ENCODE measurements at regions not wholly inside any gene's neighbourhood (a gene's known extent, or its start where the extent isn't known, plus 50 kb on each side); places are given as distances from the start of the nearest gene placed in this dataset.
"Not testable (repeated sequence)": the region's sequence is repeated elsewhere in the genome, so short reads cannot be mapped to it uniquely, and the experiment has no call there.

DNA sequence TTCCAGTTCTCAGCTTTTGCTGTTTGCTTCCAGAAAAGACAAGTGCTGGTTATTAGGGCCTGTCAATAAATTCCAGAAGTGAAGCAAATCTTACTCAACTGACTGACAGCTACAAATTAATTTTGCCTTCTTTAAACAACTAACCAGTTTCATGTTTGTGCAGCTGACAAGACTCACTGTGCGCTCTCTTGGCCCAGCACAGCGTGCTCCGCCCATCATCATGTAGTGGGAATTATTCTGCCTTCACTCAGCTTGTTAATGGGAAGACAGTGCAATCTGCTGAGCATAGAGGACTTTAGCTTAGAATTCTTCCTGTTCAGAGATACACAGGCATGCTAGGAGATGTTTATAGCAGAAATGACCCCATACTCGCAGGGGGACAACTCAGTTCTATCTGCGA lies 808.9 kb downstream of the CCSER2 start:
- DNase-seq (ENCODE audit: low read depth): no peak
- in situ Hi-C loops (cut with HindIII; ENCODE audit: low sequenced_read_pairs): no loop called here
- TF ChIP-seq, protein P1, sequence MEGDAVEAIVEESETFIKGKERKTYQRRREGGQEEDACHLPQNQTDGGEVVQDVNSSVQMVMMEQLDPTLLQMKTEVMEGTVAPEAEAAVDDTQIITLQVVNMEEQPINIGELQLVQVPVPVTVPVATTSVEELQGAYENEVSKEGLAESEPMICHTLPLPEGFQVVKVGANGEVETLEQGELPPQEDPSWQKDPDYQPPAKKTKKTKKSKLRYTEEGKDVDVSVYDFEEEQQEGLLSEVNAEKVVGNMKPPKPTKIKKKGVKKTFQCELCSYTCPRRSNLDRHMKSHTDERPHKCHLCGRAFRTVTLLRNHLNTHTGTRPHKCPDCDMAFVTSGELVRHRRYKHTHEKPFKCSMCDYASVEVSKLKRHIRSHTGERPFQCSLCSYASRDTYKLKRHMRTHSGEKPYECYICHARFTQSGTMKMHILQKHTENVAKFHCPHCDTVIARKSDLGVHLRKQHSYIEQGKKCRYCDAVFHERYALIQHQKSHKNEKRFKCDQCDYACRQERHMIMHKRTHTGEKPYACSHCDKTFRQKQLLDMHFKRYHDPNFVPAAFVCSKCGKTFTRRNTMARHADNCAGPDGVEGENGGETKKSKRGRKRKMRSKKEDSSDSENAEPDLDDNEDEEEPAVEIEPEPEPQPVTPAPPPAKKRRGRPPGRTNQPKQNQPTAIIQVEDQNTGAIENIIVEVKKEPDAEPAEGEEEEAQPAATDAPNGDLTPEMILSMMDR (IDR thresholded peaks at IDR 0.05; ENCODE audit: low read depth, low read length, missing control alignments): no peak
- no peak overlapping the region for H3K4me3 ChIP-seq (ENCODE audit: low read depth, low read length)

DNA sequence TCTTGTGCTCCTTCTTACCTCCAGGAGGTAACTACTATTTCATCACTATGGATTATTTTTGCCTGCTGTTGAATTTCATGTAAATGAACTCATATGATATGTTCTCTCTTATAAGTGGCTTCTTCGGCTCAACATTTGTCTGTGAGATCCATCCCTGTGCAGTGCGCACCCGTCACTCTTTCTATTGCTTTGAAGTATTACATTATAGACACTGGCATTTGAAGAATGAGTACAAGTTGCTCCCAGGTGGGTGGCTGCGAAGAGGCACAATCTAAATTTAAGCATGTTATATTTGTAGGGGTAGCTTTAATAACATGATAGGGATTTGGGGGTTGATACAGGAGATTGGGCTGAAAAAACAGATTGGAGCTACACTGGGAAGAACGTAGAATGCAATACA lies 809.7 kb downstream of the CCSER2 start:
- TF ChIP-seq, protein P1 (IDR thresholded peaks at IDR 0.05; ENCODE audit: low read depth, low read length, missing control alignments): no peak
- in situ Hi-C loops (cut with HindIII; ENCODE audit: low sequenced_read_pairs): no loop called here

DNA sequence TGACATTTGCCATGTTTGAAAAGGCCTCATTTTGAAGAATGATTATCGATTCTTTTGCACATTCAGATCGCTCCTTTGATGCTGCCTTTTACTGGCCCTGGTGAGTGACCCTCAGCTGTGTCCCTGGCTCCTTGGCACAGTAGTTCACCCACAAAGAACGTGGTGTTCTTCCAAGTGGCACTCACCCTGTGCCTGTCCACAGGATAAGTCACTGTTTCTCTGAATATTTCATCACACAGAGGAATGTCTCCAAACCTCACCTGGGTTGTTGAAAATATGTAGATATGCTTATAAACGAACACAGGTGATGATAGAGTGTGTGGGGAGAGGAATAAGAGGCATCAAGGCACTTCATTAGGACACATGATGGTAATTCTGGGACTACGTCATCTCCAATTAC lies 810.7 kb downstream of the CCSER2 start:
- TF ChIP-seq, protein P1 (IDR thresholded peaks at IDR 0.05; ENCODE audit: low read depth, low read length, missing control alignments): no peak
- H3K4me3 ChIP-seq (ENCODE audit: low read depth, low read length): no peak overlapping the region
- in situ Hi-C loops (cut with HindIII; ENCODE audit: low sequenced_read_pairs): no loop called here
- DNase-seq (ENCODE audit: low read depth): no peak

More for the DNA sequence above, 809.7 kb downstream of the CCSER2 start:
- H3K4me3 ChIP-seq (ENCODE audit: low read depth, low read length): no peak overlapping the region
- no peak for DNase-seq (ENCODE audit: low read depth)

DNA sequence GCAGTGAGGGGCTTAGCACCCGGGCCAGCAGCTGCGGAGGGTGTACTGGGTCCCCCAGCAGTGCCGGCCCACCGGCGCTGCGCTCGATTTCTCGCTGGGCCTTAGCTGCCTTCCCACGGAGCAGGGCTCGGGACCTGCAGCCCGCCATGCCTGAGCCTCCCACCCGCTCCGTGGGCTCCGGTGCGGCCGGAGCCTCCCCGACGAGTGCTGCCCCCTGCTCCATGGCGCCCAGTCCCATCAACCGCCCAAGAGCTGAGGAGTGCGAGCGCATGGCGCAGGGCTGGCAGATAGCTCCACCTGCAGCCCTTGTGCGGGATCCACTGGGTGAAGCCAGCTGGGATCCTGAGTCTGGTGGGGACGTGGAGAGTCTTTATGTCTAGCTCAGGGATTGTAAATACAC lies 813.1 kb downstream of the CCSER2 start:
- in situ Hi-C loops (cut with HindIII; ENCODE audit: low sequenced_read_pairs); DNase-seq (ENCODE audit: low read depth); H3K4me3 ChIP-seq (ENCODE audit: low read depth, low read length): not testable (repeated sequence)

DNA sequence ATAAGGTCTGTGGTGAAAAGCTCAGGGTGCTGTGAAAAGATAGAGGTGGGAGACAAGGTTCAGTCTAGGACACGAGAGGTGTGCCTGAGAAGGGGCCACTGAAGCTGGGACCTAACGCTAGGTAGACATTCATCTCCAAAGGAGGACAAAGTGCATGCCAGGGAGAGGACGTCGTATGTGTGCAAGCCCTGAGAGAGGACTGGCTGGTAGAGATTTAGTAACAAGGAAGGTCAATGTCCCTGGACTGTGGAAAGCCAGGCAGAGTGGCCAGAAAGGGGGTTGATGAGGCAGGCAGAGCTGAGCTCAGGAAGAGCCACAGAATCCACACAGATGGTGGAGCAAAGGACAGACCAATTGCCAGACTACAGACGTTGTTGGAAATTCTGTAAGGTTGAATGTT lies 817.6 kb downstream of the CCSER2 start:
- in situ Hi-C loops (cut with HindIII; ENCODE audit: low sequenced_read_pairs): no loop called here

DNA sequence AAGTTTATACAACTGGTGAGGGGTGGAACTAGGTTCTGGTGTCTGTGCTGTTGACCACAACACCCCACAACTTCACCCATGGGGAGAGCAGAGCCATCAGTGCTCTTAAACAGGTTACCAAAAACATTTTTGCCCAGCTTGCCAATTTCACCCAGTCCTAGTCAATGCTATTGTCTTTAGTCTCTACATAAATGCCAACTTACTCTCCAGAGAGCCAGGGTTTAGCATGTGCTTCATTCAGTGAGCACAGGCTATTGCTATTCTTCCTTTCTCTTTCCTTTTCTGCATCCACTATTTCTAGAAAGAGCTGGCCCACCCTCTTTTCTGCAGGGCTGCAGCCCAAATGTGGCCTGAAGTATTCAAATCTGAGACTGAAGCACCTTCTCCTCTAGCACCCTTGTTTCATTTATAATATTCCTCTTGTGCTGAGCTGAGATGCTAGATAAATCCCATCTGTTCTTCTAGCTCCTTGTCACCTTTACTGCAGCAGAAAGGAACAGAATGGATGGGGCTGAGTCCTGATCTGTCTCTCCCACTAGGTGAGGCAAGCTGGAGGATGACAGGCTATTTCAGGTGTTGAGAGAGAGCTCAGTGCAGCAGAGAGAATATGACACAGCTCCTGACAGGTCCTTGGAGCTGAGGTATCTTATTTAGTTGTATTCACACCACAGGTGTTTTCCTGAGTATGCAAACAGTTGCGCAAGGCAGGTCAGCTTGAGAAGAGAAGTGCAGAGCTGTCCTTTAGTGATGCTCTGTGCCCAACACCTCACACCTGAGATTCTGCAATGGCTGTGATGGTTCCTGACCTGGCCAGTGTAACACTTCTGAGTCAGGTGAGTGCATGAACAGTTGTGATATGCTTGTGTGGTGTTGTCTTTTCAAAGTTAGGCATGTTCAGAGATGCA lies 819.2 kb downstream of the CCSER2 start:
- in situ Hi-C loops (cut with HindIII; ENCODE audit: low sequenced_read_pairs): no loop called here
- TF ChIP-seq, protein P1 (IDR thresholded peaks at IDR 0.05; ENCODE audit: low read depth, low read length, missing control alignments): no peak

More for the DNA sequence above, 817.6 kb downstream of the CCSER2 start:
- DNase-seq (ENCODE audit: low read depth): no peak
- TF ChIP-seq, protein P1 (IDR thresholded peaks at IDR 0.05; ENCODE audit: low read depth, low read length, missing control alignments): no peak
- no peak overlapping the region for H3K4me3 ChIP-seq (ENCODE audit: low read depth, low read length)

More for the DNA sequence above, 819.2 kb downstream of the CCSER2 start:
- no peak for DNase-seq (ENCODE audit: low read depth)
- no peak overlapping the region for H3K4me3 ChIP-seq (ENCODE audit: low read depth, low read length)

All from astrocyte of the cerebellum (primary cell).